BJ (cell line): ENCODE measurements at regions not wholly inside any gene's neighbourhood (a gene's known extent, or its start where the extent isn't known, plus 50 kb on each side); places are given as distances from the start of the nearest gene placed in this dataset.

Experiments used
- CTCF ChIA-PET: fragments of 350-600 bp; formaldehyde crosslinking; extraction: SDS; loops from one replicate; lab custom pipeline; 2021; ENCODE audit warnings: antibody characterized with exemption, inconsistent platforms; lab: Yijun Ruan, JAX
- POLR2A ChIA-PET: fragments of 300-600 bp; sonication (Branson Sonifier 250); formaldehyde crosslinking; extraction: SDS; loops from one replicate; lab custom pipeline; 2021; ENCODE audit warnings: antibody characterized with exemption; lab: Charles Lee
- DNase-seq: peaks from one replicate; pipeline ENCODE4 v3.0.0-alpha.2; 2011; ENCODE audit warnings: low read depth
- H3K27me3 ChIP-seq: 2 replicates; pipeline ENCODE4 v1.6.0; 2011; ENCODE audit warnings: low read length; ENCODE audit not compliant: control insufficient read depth, insufficient read depth
- H3K36me3 ChIP-seq: 2 replicates; pipeline ENCODE4 v1.5.1; 2011; ENCODE audit warnings: low read length; ENCODE audit not compliant: control insufficient read depth, insufficient read depth
- H3K4me3 ChIP-seq: 2 replicates; pipeline ENCODE4 v1.5.1; 2011; ENCODE audit warnings: low read depth, mild to moderate bottlenecking, control low read depth, low read length
- TF ChIP-seq, protein P1 (sequence below): IDR thresholded peaks from 2 replicates; pipeline ENCODE4 v1.5.1; 2011; ENCODE audit warnings: low read depth, mild to moderate bottlenecking, control low read depth, inconsistent platforms, low read length, moderate library complexity; ENCODE audit not compliant: insufficient read depth

- H3K36me3 ChIP-seq: no peaks in the 10 kb centered on the region
- H3K4me3 ChIP-seq: no peak overlapping the region
- CTCF ChIA-PET: no interaction called here
- POLR2A ChIA-PET: no interaction called here
- H3K27me3 ChIP-seq: no peaks in the 10 kb centered on the region
- DNase-seq: no peak
- TF ChIP-seq, protein P1, sequence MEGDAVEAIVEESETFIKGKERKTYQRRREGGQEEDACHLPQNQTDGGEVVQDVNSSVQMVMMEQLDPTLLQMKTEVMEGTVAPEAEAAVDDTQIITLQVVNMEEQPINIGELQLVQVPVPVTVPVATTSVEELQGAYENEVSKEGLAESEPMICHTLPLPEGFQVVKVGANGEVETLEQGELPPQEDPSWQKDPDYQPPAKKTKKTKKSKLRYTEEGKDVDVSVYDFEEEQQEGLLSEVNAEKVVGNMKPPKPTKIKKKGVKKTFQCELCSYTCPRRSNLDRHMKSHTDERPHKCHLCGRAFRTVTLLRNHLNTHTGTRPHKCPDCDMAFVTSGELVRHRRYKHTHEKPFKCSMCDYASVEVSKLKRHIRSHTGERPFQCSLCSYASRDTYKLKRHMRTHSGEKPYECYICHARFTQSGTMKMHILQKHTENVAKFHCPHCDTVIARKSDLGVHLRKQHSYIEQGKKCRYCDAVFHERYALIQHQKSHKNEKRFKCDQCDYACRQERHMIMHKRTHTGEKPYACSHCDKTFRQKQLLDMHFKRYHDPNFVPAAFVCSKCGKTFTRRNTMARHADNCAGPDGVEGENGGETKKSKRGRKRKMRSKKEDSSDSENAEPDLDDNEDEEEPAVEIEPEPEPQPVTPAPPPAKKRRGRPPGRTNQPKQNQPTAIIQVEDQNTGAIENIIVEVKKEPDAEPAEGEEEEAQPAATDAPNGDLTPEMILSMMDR: no peak
Measured at GRCh38 chr18:57242285-57242684, 95.4 kb downstream of the BOD1L2 start.

DNA sequence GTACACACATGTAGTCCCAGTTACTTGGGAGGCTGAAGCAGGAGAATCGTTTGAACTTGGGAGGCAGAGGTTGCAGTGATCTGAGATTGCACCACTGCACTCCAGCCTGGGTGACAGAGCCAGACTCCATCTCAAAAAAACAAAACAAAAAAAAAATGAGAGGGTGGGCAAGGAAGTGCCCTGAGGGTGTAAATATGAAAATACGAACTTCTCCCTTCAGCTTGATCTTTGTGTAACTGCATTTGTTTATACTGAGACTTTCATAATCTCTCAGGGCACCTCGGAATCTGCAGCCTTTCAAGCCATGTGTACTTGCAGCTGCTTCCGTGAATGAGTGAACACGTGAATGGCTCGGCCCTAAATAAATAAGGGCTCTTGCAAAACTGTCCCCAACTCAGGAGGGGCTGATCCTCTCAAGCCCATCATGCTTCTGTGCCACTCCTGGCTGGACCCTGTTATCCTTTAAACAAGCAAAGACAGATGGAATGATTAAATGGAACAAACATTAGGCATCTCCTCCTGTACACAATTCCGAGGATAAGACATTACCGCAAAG is 96.8 kb downstream of the BOD1L2 start:
- CTCF ChIA-PET: no interaction called here
- H3K4me3 ChIP-seq: no peak overlapping the region
- POLR2A ChIA-PET: no interaction called here
- H3K27me3 ChIP-seq: no peaks in the 10 kb centered on the region
- TF ChIP-seq, protein P1: no peak
- DNase-seq: no peak
- H3K36me3 ChIP-seq: no peaks in the 10 kb centered on the region

DNA sequence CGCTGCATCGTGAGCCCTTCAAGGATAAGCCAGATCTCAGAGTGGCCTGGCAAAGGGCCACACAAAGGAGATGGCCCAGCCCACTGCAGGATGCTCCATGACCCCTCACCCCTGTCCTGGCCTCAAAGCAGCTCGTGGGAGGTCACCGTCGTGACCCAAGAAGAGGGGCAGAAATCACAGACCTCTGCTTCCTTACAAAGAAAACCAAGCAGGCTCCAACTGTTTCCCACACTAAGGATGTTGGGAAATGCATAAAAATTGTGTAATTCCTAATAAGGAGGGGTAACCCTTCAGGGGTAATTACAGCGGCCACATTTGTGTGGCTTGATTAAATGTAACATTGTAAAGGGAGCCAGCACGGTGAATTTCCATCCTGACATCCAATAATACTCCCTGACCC is 102.3 kb downstream of the BOD1L2 start:
- POLR2A ChIA-PET: no interaction called here
- CTCF ChIA-PET: no interaction called here
- Histone ChIP-seq H3K4me3 (no peak overlapping the region), H3K36me3 (no peaks in the 10 kb centered on the region), H3K27me3 (no peaks in the 10 kb centered on the region)
- TF ChIP-seq, protein P1: no peak
- no peak for DNase-seq

- CTCF ChIA-PET: interaction anchor here (0.6 kb wide), 1 partner anchor 454 kb away, joined by 3 read pairs; no protein-coding TSS in a partner anchor
- Histone ChIP-seq H3K36me3 (no peaks in the 10 kb centered on the region), H3K27me3 (no peaks in the 10 kb centered on the region), H3K4me3 (no peak overlapping the region)
- POLR2A ChIA-PET: no interaction called here
- TF ChIP-seq, protein P1: no peak
- no peak for DNase-seq
Measured at GRCh38 chr18:57249883-57250282, 102.5 kb upstream of the ST8SIA3 start.

GRCh38 chr18:57251747-57252146 is 100.6 kb upstream of the ST8SIA3 start:
- CTCF ChIA-PET: no interaction called here
- no peak overlapping the region for H3K4me3 ChIP-seq
- POLR2A ChIA-PET: no interaction called here
- H3K36me3 ChIP-seq: no peaks in the 10 kb centered on the region
- DNase-seq: no peak
- TF ChIP-seq, protein P1: no peak
- H3K27me3 ChIP-seq: no peaks in the 10 kb centered on the region
